PC-3 (cell line): ENCODE measurements at regions not wholly inside any gene's neighbourhood (a gene's known extent, or its start where the extent isn't known, plus 50 kb on each side); places are given as distances from the start of the nearest gene placed in this dataset.

Experiments
- ATAC-seq: fragments of 200-7000 bp; cut with Tn5 transposase; 2 replicates; pipeline ENCODE4 v1.9.1; 2020; ENCODE audit warnings: mild to moderate bottlenecking, moderate library complexity
- BruUV-seq: library from RNA; stranded (reverse); fragments of 400-500 nt; replicated peaks from 2 replicates; lab custom pipeline; 2021; lab: Mats Ljungman, UMichigan
- CTCF ChIA-PET: fragments of 300-600 bp; sonication (Branson Sonifier 250); formaldehyde crosslinking; loops from one replicate; lab custom pipeline; 2022; ENCODE audit warnings: antibody characterized with exemption; lab: Charles Lee
- POLR2A ChIA-PET: fragments of 300-600 bp; sonication (Branson Sonifier 250); formaldehyde crosslinking; loops from one replicate; lab custom pipeline; 2022; ENCODE audit warnings: antibody characterized with exemption; ENCODE audit not compliant: unreplicated experiment; lab: Charles Lee
- DNase-seq: peaks from one replicate; pipeline ENCODE4 v3.0.0-alpha.2; 2015
- H2AFZ ChIP-seq: fragments of 300-600 bp; sonication (generic); 2 replicates; pipeline ENCODE4 v1.6.0; 2016; ENCODE audit warnings: antibody characterized with exemption, low read length
- H3F3A ChIP-seq: fragments of 300-600 bp; sonication (generic); one replicate; pipeline ENCODE4 v1.6.0; 2017; ENCODE audit warnings: antibody characterized with exemption, low read length, control low read depth, mild to moderate bottlenecking; ENCODE audit not compliant: unreplicated experiment
- H3K27ac ChIP-seq: fragments of 300-600 bp; sonication (generic); 2 replicates; pipeline ENCODE4 v1.5.1; 2016; ENCODE audit warnings: mild to moderate bottlenecking, low read length
- H3K27me3 ChIP-seq: fragments of 300-600 bp; sonication (generic); 2 replicates; pipeline ENCODE4 v1.6.1; 2016; ENCODE audit warnings: low read length, mixed read lengths
- H3K36me3 ChIP-seq: fragments of 300-600 bp; sonication (generic); 2 replicates; pipeline ENCODE4 v1.6.1; 2016; ENCODE audit warnings: low read depth, mixed run types, low read length, mixed read lengths
- H3K4me1 ChIP-seq: fragments of 300-600 bp; sonication (generic); 2 replicates; pipeline ENCODE4 v1.5.1; 2016; ENCODE audit warnings: low read length; ENCODE audit not compliant: insufficient read depth
- H3K4me2 ChIP-seq: fragments of 300-600 bp; sonication (generic); 2 replicates; pipeline ENCODE4 v1.6.0; 2016; ENCODE audit warnings: low read length
- H3K4me3 ChIP-seq: fragments of 300-600 bp; sonication (generic); 2 replicates; pipeline ENCODE4 v1.5.1; 2016; ENCODE audit warnings: mild to moderate bottlenecking, low read length, mixed read lengths
- H3K79me2 ChIP-seq: fragments of 300-600 bp; sonication (generic); 2 replicates; pipeline ENCODE4 v1.6.1; 2017; ENCODE audit warnings: low read length, mixed read lengths
- H3K9ac ChIP-seq: fragments of 300-600 bp; sonication (generic); 2 replicates; pipeline ENCODE4 v1.6.0; 2016; ENCODE audit warnings: mild to moderate bottlenecking, low read length
- H3K9me2 ChIP-seq: fragments of 300-600 bp; sonication (generic); replicated peaks from 2 replicates; pipeline ENCODE4 v1.6.1; 2016; ENCODE audit warnings: mixed run types, low read length, mixed read lengths
- H3K9me3 ChIP-seq: fragments of 300-600 bp; sonication (generic); 2 replicates; pipeline ENCODE4 v1.6.1; 2016; ENCODE audit warnings: low read length, mixed read lengths
- H4K20me1 ChIP-seq: fragments of 300-600 bp; sonication (generic); 2 replicates; pipeline ENCODE4 v1.6.1; 2016; ENCODE audit warnings: low read length, mixed read lengths
- EZH2 ChIP-seq: fragments of 300-600 bp; sonication (generic); IDR thresholded peaks from one replicate; pipeline ENCODE4 v1.6.1; 2017; ENCODE audit warnings: antibody characterized with exemption, mild to moderate bottlenecking, low read length; ENCODE audit not compliant: unreplicated experiment
- EZH2phosphoT487 ChIP-seq: fragments of 300-600 bp; sonication (generic); IDR thresholded peaks from 2 replicates; pipeline ENCODE4 v1.6.1; 2018; ENCODE audit warnings: mild to moderate bottlenecking, antibody characterized with exemption, low read length, borderline replicate concordance
- intact Hi-C: fragments of 100-400 bp; cut with micrococcal nuclease; formaldehyde crosslinking; loops from 2 replicates; pipeline ENCODE4 v1.9.0; 2023
- TF ChIP-seq, protein P1 (sequence below): fragments of 300-600 bp; sonication (generic); conservative IDR thresholded peaks from 2 replicates; pipeline ENCODE4 v1.5.1; 2017; ENCODE audit warnings: antibody characterized with exemption, low read depth, mild to moderate bottlenecking, low read length

DNA sequence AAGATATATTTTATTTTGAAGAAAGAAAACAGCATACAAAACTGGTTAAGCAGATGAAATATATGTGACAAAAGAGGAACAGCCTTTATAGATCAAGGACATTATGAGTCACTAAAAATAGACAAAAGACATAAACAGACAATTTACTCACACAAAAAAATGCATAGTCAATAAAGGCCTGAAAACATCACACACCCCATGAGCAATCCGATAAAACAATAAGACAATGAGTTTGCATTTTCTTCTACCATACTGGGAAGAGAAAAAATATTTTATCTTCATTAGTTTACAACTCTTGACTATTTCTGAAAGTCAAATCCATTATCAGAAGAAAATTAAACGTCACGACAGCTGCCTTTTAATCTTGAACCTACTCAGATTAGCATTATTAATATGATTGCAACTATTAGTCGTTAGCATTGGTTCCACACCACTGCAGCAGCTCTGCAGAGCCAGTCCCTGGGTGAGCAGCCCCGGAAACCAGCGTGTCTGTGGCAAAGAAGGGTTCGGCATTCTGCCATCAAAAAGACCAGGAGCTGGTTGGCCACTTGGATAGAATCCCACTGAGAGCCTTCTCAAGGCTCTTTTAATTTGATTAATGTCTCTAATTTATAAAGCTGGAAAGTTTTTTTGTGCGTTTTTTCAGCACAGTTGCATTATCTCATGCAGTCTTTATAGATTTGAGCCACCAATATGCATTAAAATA, 305.4 kb upstream of the SHH start:
- Histone ChIP-seq H3K4me1 (no peaks in the 10 kb centered on the region), H3K4me2 (no peak overlapping the region), H3K4me3 (no peak overlapping the region), H3K27ac (no peak overlapping the region), H3K27me3 (peaks cover 27% of the 10 kb centered on the region), H2AFZ (no peak overlapping the region), H3K9me2 (no peaks in the 10 kb centered on the region), H3K9me3 (no peaks in the 10 kb centered on the region), H3K79me2 (no peaks in the 10 kb centered on the region), H3F3A (no peaks in the 10 kb centered on the region), H3K9ac (no peak overlapping the region), H4K20me1 (no peaks in the 10 kb centered on the region), H3K36me3 (no peaks in the 10 kb centered on the region)
- ChIA-PET CTCF (no interaction called here), POLR2A (no interaction called here)
- TF ChIP-seq EZH2 (no peak), EZH2phosphoT487 (no peak)
- TF ChIP-seq, protein P1, sequence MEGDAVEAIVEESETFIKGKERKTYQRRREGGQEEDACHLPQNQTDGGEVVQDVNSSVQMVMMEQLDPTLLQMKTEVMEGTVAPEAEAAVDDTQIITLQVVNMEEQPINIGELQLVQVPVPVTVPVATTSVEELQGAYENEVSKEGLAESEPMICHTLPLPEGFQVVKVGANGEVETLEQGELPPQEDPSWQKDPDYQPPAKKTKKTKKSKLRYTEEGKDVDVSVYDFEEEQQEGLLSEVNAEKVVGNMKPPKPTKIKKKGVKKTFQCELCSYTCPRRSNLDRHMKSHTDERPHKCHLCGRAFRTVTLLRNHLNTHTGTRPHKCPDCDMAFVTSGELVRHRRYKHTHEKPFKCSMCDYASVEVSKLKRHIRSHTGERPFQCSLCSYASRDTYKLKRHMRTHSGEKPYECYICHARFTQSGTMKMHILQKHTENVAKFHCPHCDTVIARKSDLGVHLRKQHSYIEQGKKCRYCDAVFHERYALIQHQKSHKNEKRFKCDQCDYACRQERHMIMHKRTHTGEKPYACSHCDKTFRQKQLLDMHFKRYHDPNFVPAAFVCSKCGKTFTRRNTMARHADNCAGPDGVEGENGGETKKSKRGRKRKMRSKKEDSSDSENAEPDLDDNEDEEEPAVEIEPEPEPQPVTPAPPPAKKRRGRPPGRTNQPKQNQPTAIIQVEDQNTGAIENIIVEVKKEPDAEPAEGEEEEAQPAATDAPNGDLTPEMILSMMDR = no peak
- DNase-seq (no peak), ATAC-seq (no peak)
- intact Hi-C loops = no loop called here
- BruUV-seq = no TSS peak

DNA sequence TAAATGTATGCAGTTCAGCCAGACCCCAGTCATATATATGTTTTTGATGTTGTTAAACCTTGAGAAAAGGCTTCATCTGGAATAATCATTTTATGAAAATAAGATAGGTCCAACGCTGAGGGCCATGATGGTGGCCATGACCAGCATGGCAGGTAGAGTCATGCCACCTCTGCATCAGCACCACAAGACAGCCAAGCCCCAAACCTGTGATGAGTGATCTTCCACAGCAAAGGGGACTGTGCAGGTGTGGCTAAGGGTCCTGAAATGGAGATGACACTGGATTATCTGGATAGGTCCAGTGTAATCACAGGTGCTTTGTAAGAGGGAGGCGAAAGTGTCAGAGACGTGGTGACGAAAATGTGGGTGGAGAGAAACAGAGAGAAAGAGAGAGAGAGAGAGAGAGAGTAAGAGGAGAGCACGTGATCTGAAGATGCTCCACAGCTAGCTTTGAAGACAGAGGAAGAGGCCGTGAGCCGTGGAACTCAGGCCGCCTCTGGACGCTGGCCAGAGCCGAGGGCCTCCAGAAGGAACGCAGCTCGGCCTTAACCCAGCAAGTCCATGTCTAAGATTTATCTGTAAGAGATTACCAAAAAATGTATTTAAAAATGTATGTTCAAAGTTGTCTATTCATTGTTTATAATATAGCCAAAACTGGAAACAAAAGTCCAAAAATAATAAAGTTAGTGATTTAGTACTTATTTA, 304.4 kb upstream of the SHH start:
- Histone ChIP-seq H3K4me1 (no peaks in the 10 kb centered on the region), H3K79me2 (no peaks in the 10 kb centered on the region), H3K36me3 (no peaks in the 10 kb centered on the region), H4K20me1 (no peaks in the 10 kb centered on the region), H3F3A (no peaks in the 10 kb centered on the region), H3K4me3 (no peak overlapping the region), H3K9me2 (no peaks in the 10 kb centered on the region), H2AFZ (no peak overlapping the region), H3K9ac (no peak overlapping the region), H3K27me3 (peaks cover 31% of the 10 kb centered on the region), H3K9me3 (no peaks in the 10 kb centered on the region), H3K27ac (no peak overlapping the region), H3K4me2 (no peak overlapping the region)
- intact Hi-C loops = no loop called here
- no peak for TF ChIP-seq EZH2
- no peak for TF ChIP-seq EZH2phosphoT487
- TF ChIP-seq, protein P1 = no peak
- ChIA-PET CTCF (no interaction called here), POLR2A (no interaction called here)
- ATAC-seq (no peak), DNase-seq (no peak)
- no TSS peak for BruUV-seq

DNA sequence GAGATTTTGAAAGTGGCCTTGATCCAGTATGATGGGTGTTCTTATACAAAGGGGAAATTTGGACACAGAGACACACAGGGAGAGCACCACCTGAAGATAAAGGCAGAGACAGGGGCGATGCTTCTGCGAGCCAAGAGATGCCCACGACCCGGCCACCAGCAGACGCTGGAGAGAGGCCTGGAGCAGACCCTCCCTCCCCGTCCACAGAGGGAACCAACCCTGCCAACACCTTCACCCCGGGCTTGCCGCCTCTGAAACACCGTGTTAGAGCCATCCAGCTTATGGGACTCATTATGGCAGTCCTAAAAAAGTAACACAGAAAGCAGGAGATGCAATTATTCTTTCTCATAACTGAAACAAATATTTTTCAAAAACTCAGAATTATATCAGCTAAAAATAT, 303.3 kb upstream of the SHH start:
- Histone ChIP-seq H4K20me1 (no peaks in the 10 kb centered on the region), H3K36me3 (no peaks in the 10 kb centered on the region), H3K9me3 (no peaks in the 10 kb centered on the region), H3K9me2 (no peaks in the 10 kb centered on the region), H3K4me2 (no peak overlapping the region), H3K27me3 (peaks cover 33% of the 10 kb centered on the region), H3F3A (no peaks in the 10 kb centered on the region), H3K79me2 (no peaks in the 10 kb centered on the region), H3K4me1 (no peaks in the 10 kb centered on the region), H3K4me3 (no peak overlapping the region), H3K27ac (no peak overlapping the region), H2AFZ (no peak overlapping the region), H3K9ac (no peak overlapping the region)
- DNase-seq = no peak
- ChIA-PET CTCF (no interaction called here), POLR2A (no interaction called here)
- no peak for ATAC-seq
- intact Hi-C loops = no loop called here
- BruUV-seq = no TSS peak
- no peak for TF ChIP-seq EZH2phosphoT487
- no peak for TF ChIP-seq EZH2
- TF ChIP-seq, protein P1 = no peak
